K562 (cell line): ENCODE measurements at regions not wholly inside any gene's neighbourhood (a gene's known extent, or its start where the extent isn't known, plus 50 kb on each side); places are given as distances from the start of the nearest gene placed in this dataset.

Experiments used
- ATAC-seq: fragments of 200-7000 bp; cut with Tn5 transposase; 3 replicates; pipeline ENCODE4 v1.9.1; 2020; ENCODE audit warnings: moderate library complexity
- BruUV-seq: library from RNA; stranded (reverse); fragments of 400-500 nt; replicated peaks from 2 replicates; lab custom pipeline; 2021; lab: Mats Ljungman, UMichigan
- CTCF ChIA-PET: fragments of 300-600 bp; formaldehyde crosslinking; extraction: SDS; loops from one replicate; lab custom pipeline; 2021; ENCODE audit warnings: low intra/inter-chr PET ratio; lab: Yijun Ruan, JAX
- POLR2A ChIA-PET: fragments of 300-600, 350-650 bp; sonication (Branson Sonifier 250); formaldehyde crosslinking; extraction: SDS; loops from one replicate; lab custom pipeline; 2021; ENCODE audit warnings: antibody characterized with exemption, inconsistent platforms; lab: Yijun Ruan, JAX
- DNase-seq, 4 experiments: peaks; one replicate each; pipeline versions ENCODE4 v3.0.0 to v3.0.0-alpha.2; 2011 to 2018; ENCODE audit warnings: low spot score in 3 of 4, mixed read lengths in 3 of 4; ENCODE audit errors: extremely low read depth in 1 of 4
- FAIRE-seq: peaks from 2 replicates; lab custom pipeline; 2011; peaks lifted over from hg19 to GRCh38; lab: Jason Lieb, UNC
- H2AFZ ChIP-seq: 2 replicates; pipeline ENCODE4 v1.6.0; 2011; ENCODE audit warnings: low read depth, low read length, control low read depth, inconsistent platforms
- H3K27ac ChIP-seq: fragments of 200-600 bp; 3 replicates; pipeline ENCODE4 v1.8.0; 2011; ENCODE audit warnings: low read depth, mild to moderate bottlenecking, control low read depth, inconsistent platforms, low read length, moderate library complexity, mixed read lengths; ENCODE audit errors: extremely low read depth
- H3K27me3 ChIP-seq, 2 experiments: fragments of 300-600 bp in 1 of 2; 2 replicates in 1 of 2; 3 replicates in 1 of 2; pipeline versions ENCODE4 v1.6.0 to v1.8.0; 2011; ENCODE audit warnings: inconsistent platforms in 2 of 2, low read length in 2 of 2, mild to moderate bottlenecking in 1 of 2, mixed read lengths in 1 of 2, moderate library complexity in 1 of 2; ENCODE audit not compliant: control insufficient read depth in 2 of 2, insufficient read depth in 2 of 2
- H3K36me3 ChIP-seq: fragments of 300-600 bp; 3 replicates; pipeline ENCODE4 v1.8.0; 2011; ENCODE audit warnings: mild to moderate bottlenecking, low read length, inconsistent platforms; ENCODE audit not compliant: control insufficient read depth, insufficient read depth
- H3K4me1 ChIP-seq, 2 experiments: fragments of 200-600 bp in 1 of 2; replicated peaks in 1 of 2; 2 replicates in 1 of 2; 3 replicates in 1 of 2; pipeline versions ENCODE4 v1.5.1 to v1.8.0; 2011; ENCODE audit warnings: inconsistent platforms in 2 of 2, low read length in 2 of 2, mild to moderate bottlenecking in 1 of 2, mixed read lengths in 1 of 2, moderate library complexity in 1 of 2; ENCODE audit not compliant: control insufficient read depth in 2 of 2, insufficient read depth in 2 of 2
- H3K4me2 ChIP-seq: 2 replicates; pipeline ENCODE4 v1.6.1; 2011; ENCODE audit warnings: low read length, control low read depth, inconsistent platforms, mixed read lengths; ENCODE audit not compliant: insufficient read depth
- H3K4me3 ChIP-seq: fragments of 200-600 bp; sonication (generic), shearing (Covaris generic); 2 replicates; pipeline ENCODE4 v1.5.1; 2016; ENCODE audit warnings: control low read depth, inconsistent platforms
- H3K79me2 ChIP-seq: fragments of 200-600 bp; 3 replicates; pipeline ENCODE4 v1.8.0; 2011; ENCODE audit warnings: low read length, inconsistent platforms; ENCODE audit not compliant: control insufficient read depth, insufficient read depth
- H3K9ac ChIP-seq, 2 experiments: 2 replicates each; pipeline versions ENCODE4 v1.6.0 to v1.6.1; 2011; ENCODE audit warnings: low read depth in 2 of 2, low read length in 2 of 2, control low read depth in 1 of 2, inconsistent platforms in 1 of 2, mild to moderate bottlenecking in 1 of 2, mixed read lengths in 1 of 2; ENCODE audit not compliant: insufficient read depth in 1 of 2
- H3K9me1 ChIP-seq: one replicate; pipeline ENCODE4 v1.6.0; 2011; ENCODE audit warnings: inconsistent platforms, mild to moderate bottlenecking, low read length, moderate library complexity; ENCODE audit not compliant: control insufficient read depth, insufficient read depth
- H3K9me3 ChIP-seq: replicated peaks from 2 replicates; pipeline ENCODE4 v1.5.1; 2011; ENCODE audit warnings: low read depth, low read length, inconsistent platforms; ENCODE audit not compliant: control insufficient read depth, insufficient read depth
- H4K20me1 ChIP-seq: replicated peaks from 2 replicates; pipeline ENCODE4 v1.6.1; 2011; ENCODE audit warnings: low read length, inconsistent platforms, mixed read lengths; ENCODE audit not compliant: control insufficient read depth, insufficient read depth
- CGGBP1 ChIP-seq: fragments of 250-450 bp; sonication (Bioruptor Pico); IDR thresholded peaks from 2 replicates; pipeline ENCODE4 v1.9.0; 2021; ENCODE audit warnings: mild to moderate bottlenecking
- CXXC5 ChIP-seq: fragments of 250-450 bp; sonication (Bioruptor Pico); IDR thresholded peaks from 2 replicates; pipeline ENCODE4 v1.8.0; 2022; ENCODE audit warnings: inconsistent platforms, mild to moderate bottlenecking, moderate library complexity
- ELK1 ChIP-seq: sonication (generic); formaldehyde crosslinking; IDR thresholded peaks from 2 replicates; pipeline ENCODE4 v1.8.1; 2022; ENCODE audit warnings: missing genetic modification reagents
- ETV5 ChIP-seq: sonication (generic); formaldehyde crosslinking; IDR thresholded peaks from 2 replicates; pipeline ENCODE4 v1.4.0; 2020; ENCODE audit warnings: low read depth, mild to moderate bottlenecking, missing genetic modification reagents
- MYNN ChIP-seq, 2 experiments: sonication (generic); formaldehyde crosslinking in 1 of 2; IDR thresholded peaks; 2 replicates each; pipeline versions ENCODE4 v1.5.0 to v1.6.1; 2016 to 2020; ENCODE audit warnings: antibody characterized with exemption in 1 of 2, missing genetic modification reagents in 1 of 2
- PHF8 ChIP-seq: fragments of 200-600 bp; sonication (generic); IDR thresholded peaks from 2 replicates; pipeline ENCODE4 v1.6.1; 2012; ENCODE audit warnings: mixed run types, mild to moderate bottlenecking, inconsistent platforms, low read length, moderate library complexity, borderline replicate concordance
- PKNOX1 ChIP-seq: fragments of 450-650 bp; IDR thresholded peaks from 2 replicates; pipeline ENCODE4 v1.6.1; 2016
- POLR3A ChIP-seq: IDR thresholded peaks from 2 replicates; pipeline ENCODE4 v1.6.1; 2011; ENCODE audit warnings: borderline replicate concordance, mild to moderate bottlenecking, moderate library complexity; ENCODE audit not compliant: insufficient read length, insufficient read depth; ENCODE audit errors: extremely low read depth
- RCOR1 ChIP-seq, 2 experiments: IDR thresholded peaks; 2 replicates each; pipeline ENCODE4 v1.6.1; 2012; ENCODE audit warnings: low read depth in 2 of 2, low read length in 2 of 2, borderline replicate concordance in 1 of 2, improper control_type of control experiment in 1 of 2
- SIN3A ChIP-seq, 2 experiments: fragments of 150-350 bp in 1 of 2; IDR thresholded peaks; 2 replicates each; pipeline ENCODE4 v1.6.1; 2011 to 2016; ENCODE audit warnings: borderline replicate concordance in 2 of 2, low read depth in 2 of 2, low read length in 2 of 2, mild to moderate bottlenecking in 2 of 2, moderate library complexity in 2 of 2; ENCODE audit not compliant: control insufficient read depth in 1 of 2
- TAF1 ChIP-seq: IDR thresholded peaks from 2 replicates; pipeline ENCODE4 v1.6.1; 2011; ENCODE audit warnings: mild to moderate bottlenecking, low read length, moderate library complexity; ENCODE audit not compliant: insufficient read depth, control insufficient read depth, severe bottlenecking; ENCODE audit errors: extremely low read depth
- TAF7 ChIP-seq: fragments of 450-650 bp; IDR thresholded peaks from 2 replicates; pipeline ENCODE4 v1.6.1; 2016; ENCODE audit warnings: missing genetic modification characterization, missing compliant biosample characterization
- ZNF146 ChIP-seq: IDR thresholded peaks from one replicate; pipeline ENCODE4 v1.6.1; 2018; ENCODE audit warnings: missing compliant biosample characterization; ENCODE audit not compliant: unreplicated experiment
- ZNF280A ChIP-seq: fragments of 450-650 bp; IDR thresholded peaks from 2 replicates; pipeline ENCODE4 v1.6.1; 2018; ENCODE audit warnings: mild to moderate bottlenecking, low read depth; ENCODE audit not compliant: partially characterized antibody
- in situ Hi-C: fragments of 300-500 bp; cut with MboI; formaldehyde crosslinking; loops from 4 replicates; pipeline ENCODE4 v1.15.0; 2018; ENCODE audit warnings: inconsistent platforms, mixed read lengths
- intact Hi-C: fragments of 100-400 bp; cut with micrococcal nuclease; formaldehyde crosslinking; loops from 2 replicates; pipeline ENCODE4 v1.14.2; 2022

GRCh38 chr4:123846561-123846960, 450.0 kb downstream of the SPRY1 start:
- POLR2A ChIA-PET: no interaction called here
- H2AFZ ChIP-seq: no peak overlapping the region
- intact Hi-C loops (no loop called here), in situ Hi-C loops (no loop called here)
- H3K9me3 ChIP-seq: no peaks in the 10 kb centered on the region
- no TSS peak for BruUV-seq
- H3K27ac ChIP-seq: no peak overlapping the region
- H3K9ac ChIP-seq: no peak overlapping the region
- H4K20me1 ChIP-seq: no peaks in the 10 kb centered on the region
- CTCF ChIA-PET: no interaction called here
- no peaks in the 10 kb centered on the region for H3K9me1 ChIP-seq
- H3K36me3 ChIP-seq: no peaks in the 10 kb centered on the region
- H3K27me3 ChIP-seq: no peaks in the 10 kb centered on the region
- H3K4me2 ChIP-seq: no peak overlapping the region
- no peaks in the 10 kb centered on the region for H3K79me2 ChIP-seq
- no peak for FAIRE-seq
- TF ChIP-seq ZNF146 (CRISPR knock-in tag): no peak
- TF ChIP-seq TAF7: no peak
- no peak for TF ChIP-seq CXXC5 (CRISPR knock-in tag)
- no peak for TF ChIP-seq POLR3A
- TF ChIP-seq CGGBP1 (CRISPR knock-in tag): no peak
- no peak for TF ChIP-seq ZNF280A
- no peak for TF ChIP-seq PKNOX1
- no peak for TF ChIP-seq ELK1 (CRISPR knock-in tag)
- TF ChIP-seq TAF1: no peak
- no peak for TF ChIP-seq SIN3A (IDR thresholded peaks at IDR 0.05; ENCODE audit: borderline replicate concordance in 2 of 2, control insufficient read depth in 1 of 2, low read depth in 2 of 2, low read length in 2 of 2)
- no peak for TF ChIP-seq ETV5 (CRISPR knock-in tag)
- TF ChIP-seq PHF8: no peak
- no peak for TF ChIP-seq RCOR1 (IDR thresholded peaks at IDR 0.05; ENCODE audit: borderline replicate concordance in 1 of 2, low read depth in 2 of 2, low read length in 2 of 2)
- TF ChIP-seq MYNN (IDR thresholded peaks at IDR 0.05): no peak
- TF ChIP-seq MYNN (CRISPR knock-in tag; IDR thresholded peaks at IDR 0.05): no peak
- TF ChIP-seq, all 486 proteins: peak for 0
- no peak overlapping the region for H3K4me3 ChIP-seq
- ATAC-seq (no peak), DNase-seq (no peak)
- no peaks in the 10 kb centered on the region for H3K4me1 ChIP-seq
